Spleen (tissue), 11 donors: ENCODE measurements at regions not wholly inside any gene's neighbourhood (a gene's known extent, or its start where the extent isn't known, plus 50 kb on each side); places are given as distances from the start of the nearest gene placed in this dataset.
"Not testable (repeated sequence)": the region's sequence is repeated elsewhere in the genome, so short reads cannot be mapped to it uniquely, and the experiment has no call there.

Source experiments
- DNase-seq: peaks from one replicate; pipeline ENCODE4 v3.0.0-alpha.2; 2020
- H3K27ac ChIP-seq, 8 donors: fragments of 200-600 bp; sonication (generic) in 7 of 8; 1 replicate in 4 of 8; 2 replicates in 4 of 8; pipeline versions ENCODE4 v1.5.0 to v1.8.0; 2016 to 2021; ENCODE audit warnings: inconsistent platforms in 4 of 8, mild to moderate bottlenecking in 4 of 8, moderate library complexity in 1 of 8
- H3K27me3 ChIP-seq, 7 donors: fragments of 200-600 bp; sonication (generic) in 6 of 7; replicated peaks in 1 of 7; 1 replicate in 4 of 7; 2 replicates in 3 of 7; pipeline versions ENCODE4 v1.5.0 to v1.8.0; 2016 to 2021; ENCODE audit warnings: inconsistent platforms in 3 of 7, mild to moderate bottlenecking in 1 of 7
- H3K36me3 ChIP-seq, 6 donors: fragments of 200-600 bp; sonication (generic) in 5 of 6; 1 replicate in 4 of 6; 2 replicates in 2 of 6; pipeline versions ENCODE4 v1.5.0 to v1.8.0; 2016 to 2021; ENCODE audit warnings: inconsistent platforms in 2 of 6
- H3K4me1 ChIP-seq, 6 donors: fragments of 200-600 bp; sonication (generic) in 5 of 6; 1 replicate in 3 of 6; 2 replicates in 3 of 6; pipeline versions ENCODE4 v1.5.0 to v1.8.0; 2016 to 2021; ENCODE audit warnings: inconsistent platforms in 3 of 6
- H3K4me3 ChIP-seq, 8 donors: fragments of 200-600 bp; sonication (generic) in 7 of 8; 1 replicate in 4 of 8; 2 replicates in 4 of 8; pipeline versions ENCODE4 v1.5.0 to v1.8.0; 2016 to 2021; ENCODE audit warnings: inconsistent platforms in 4 of 8, mild to moderate bottlenecking in 4 of 8, moderate library complexity in 2 of 8
- H3K9me3 ChIP-seq, 8 donors: fragments of 200-600 bp; sonication (generic) in 7 of 8; 1 replicate in 4 of 8; 2 replicates in 4 of 8; pipeline versions ENCODE4 v1.5.0 to v1.8.0; 2016 to 2021; ENCODE audit warnings: inconsistent platforms in 4 of 8
- POLR2A ChIP-seq, 3 donors: fragments of 450-650 bp; IDR thresholded peaks; one replicate each; pipeline ENCODE4 v1.5.1; 2017; ENCODE audit warnings: antibody characterized with exemption in 3 of 3, mild to moderate bottlenecking in 1 of 3
- POLR2AphosphoS5 ChIP-seq, 3 donors: sonication (generic); formaldehyde crosslinking; IDR thresholded peaks; one replicate each; pipeline ENCODE4 v1.5.1; 2017; ENCODE audit warnings: antibody characterized with exemption in 3 of 3
- WGBS, 5 donors: extraction: QIAGEN DNeasy Blood & Tissue Kit in 3 of 5; methylation state at CpG; one replicate each; pipeline versions ENCODE4 v1.1.5 to v1.1.7; 2013 to 2018; 5-methylcytosine and 5-hydroxymethylcytosine counted together
- intact Hi-C: fragments of 100-400 bp; cut with DNase I; formaldehyde crosslinking; loops from one replicate; pipeline ENCODE4 v1.15.0; 2023; ENCODE audit warnings: low total_unique reads
- TF ChIP-seq, protein P1 (sequence below), 11 experiments: fragments of 200-600 bp in 7 of 11; fragments of 450-650 bp in 4 of 11; sonication (generic) in 4 of 11; IDR thresholded peaks in 8 of 11; conservative IDR thresholded peaks in 3 of 11; 1 replicate in 7 of 11; 2 replicates in 4 of 11; pipeline versions ENCODE4 v1.4.0 to v1.8.0; 2016 to 2021; ENCODE audit warnings: antibody characterized with exemption in 11 of 11, inconsistent platforms in 4 of 11, mild to moderate bottlenecking in 1 of 11
- donor health status: healthy with polysubstance abuse.
- donor health status: DM: no; HTN: no; CAD: no; lungs with moderate emphysema.
- donor health status: DM: no; HTN: no; CAD: no.
- donor health status: Bipolar disorder and iron deficiency.
- donor health status: healthy.
- donor health status: DM: no; HTN: no; CAD: no.
- donor health status: DM: yes; HTN: yes; CAD: no.

DNA sequence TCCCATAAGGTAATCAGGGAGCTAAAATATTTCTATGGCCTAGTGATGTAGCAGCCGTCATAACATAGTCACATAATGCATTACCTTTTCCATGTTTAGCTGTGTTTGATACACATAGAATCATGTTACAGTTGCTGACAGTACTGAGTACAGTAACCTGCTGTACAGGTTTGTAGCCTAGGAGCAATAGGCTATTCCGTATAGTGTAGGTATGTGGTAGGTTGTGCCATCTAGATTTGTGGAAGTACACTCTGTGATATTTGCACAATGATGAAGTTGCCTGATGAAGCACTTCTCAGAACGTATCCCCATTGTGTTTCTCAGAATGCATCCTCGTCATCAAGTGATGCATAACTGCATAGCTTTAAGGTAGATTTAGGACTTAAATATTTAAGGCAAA lies 495.6 kb upstream of the ZFP42 start:
- Histone ChIP-seq H3K4me3 (no peak overlapping the region), H3K4me1 (no peaks in the 10 kb centered on the region), H3K9me3 (peaks cover 0 to 4% (median 0%) of the 10 kb centered on the region in 8 donors), H3K36me3 (no peaks in the 10 kb centered on the region), H3K27me3 (no peaks in the 10 kb centered on the region), H3K27ac (no peak overlapping the region)
- TF ChIP-seq POLR2AphosphoS5 (IDR thresholded peaks at IDR 0.05) (no peak), POLR2A (IDR thresholded peaks at IDR 0.05) (no peak)
- TF ChIP-seq, protein P1, sequence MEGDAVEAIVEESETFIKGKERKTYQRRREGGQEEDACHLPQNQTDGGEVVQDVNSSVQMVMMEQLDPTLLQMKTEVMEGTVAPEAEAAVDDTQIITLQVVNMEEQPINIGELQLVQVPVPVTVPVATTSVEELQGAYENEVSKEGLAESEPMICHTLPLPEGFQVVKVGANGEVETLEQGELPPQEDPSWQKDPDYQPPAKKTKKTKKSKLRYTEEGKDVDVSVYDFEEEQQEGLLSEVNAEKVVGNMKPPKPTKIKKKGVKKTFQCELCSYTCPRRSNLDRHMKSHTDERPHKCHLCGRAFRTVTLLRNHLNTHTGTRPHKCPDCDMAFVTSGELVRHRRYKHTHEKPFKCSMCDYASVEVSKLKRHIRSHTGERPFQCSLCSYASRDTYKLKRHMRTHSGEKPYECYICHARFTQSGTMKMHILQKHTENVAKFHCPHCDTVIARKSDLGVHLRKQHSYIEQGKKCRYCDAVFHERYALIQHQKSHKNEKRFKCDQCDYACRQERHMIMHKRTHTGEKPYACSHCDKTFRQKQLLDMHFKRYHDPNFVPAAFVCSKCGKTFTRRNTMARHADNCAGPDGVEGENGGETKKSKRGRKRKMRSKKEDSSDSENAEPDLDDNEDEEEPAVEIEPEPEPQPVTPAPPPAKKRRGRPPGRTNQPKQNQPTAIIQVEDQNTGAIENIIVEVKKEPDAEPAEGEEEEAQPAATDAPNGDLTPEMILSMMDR (IDR thresholded peaks at IDR 0.05 in 8 of 11, conservative IDR thresholded peaks at IDR 0.05 in 3 of 11), result no peak
- intact Hi-C loops, result no loop called here
- DNase-seq, result no peak
- WGBS, 5 donors, result 74 to 94% (median 82%) methylated on average over 4 of the region's 4 CpGs

DNA sequence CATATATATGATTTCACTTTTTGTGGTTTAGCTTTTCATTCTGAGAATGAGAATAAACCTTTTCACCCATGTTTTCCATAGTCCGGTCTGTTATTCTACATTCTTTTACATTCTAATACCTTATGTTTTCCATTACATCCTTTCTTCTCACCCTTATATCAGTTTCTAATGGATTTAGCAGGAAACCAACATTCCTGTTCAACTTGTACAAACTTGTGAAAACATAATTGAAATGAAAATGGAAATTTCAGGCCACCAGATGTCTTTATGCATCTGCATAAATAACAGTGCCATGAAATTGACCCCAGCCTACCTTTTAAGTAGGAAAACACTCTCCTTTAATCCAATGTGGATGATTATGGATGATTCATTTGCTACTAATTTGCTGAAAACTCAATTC lies 494.8 kb upstream of the ZFP42 start:
- 87 to 95% (median 94%) methylated on average over 1 of the region's 1 CpG for WGBS, 5 donors
- no peak overlapping the region for H3K4me3 ChIP-seq
- H3K27me3 ChIP-seq, result no peaks in the 10 kb centered on the region
- intact Hi-C loops, result no loop called here
- no peak for TF ChIP-seq POLR2AphosphoS5 (IDR thresholded peaks at IDR 0.05)
- TF ChIP-seq, protein P1 (IDR thresholded peaks at IDR 0.05 in 8 of 11, conservative IDR thresholded peaks at IDR 0.05 in 3 of 11), result no peak
- no peak for TF ChIP-seq POLR2A (IDR thresholded peaks at IDR 0.05)
- DNase-seq, result no peak
- H3K36me3 ChIP-seq, result no peaks in the 10 kb centered on the region
- H3K9me3 ChIP-seq, result peaks cover 0 to 12% (median 2%) of the 10 kb centered on the region in 8 donors
- no peak overlapping the region for H3K27ac ChIP-seq
- no peaks in the 10 kb centered on the region for H3K4me1 ChIP-seq

DNA sequence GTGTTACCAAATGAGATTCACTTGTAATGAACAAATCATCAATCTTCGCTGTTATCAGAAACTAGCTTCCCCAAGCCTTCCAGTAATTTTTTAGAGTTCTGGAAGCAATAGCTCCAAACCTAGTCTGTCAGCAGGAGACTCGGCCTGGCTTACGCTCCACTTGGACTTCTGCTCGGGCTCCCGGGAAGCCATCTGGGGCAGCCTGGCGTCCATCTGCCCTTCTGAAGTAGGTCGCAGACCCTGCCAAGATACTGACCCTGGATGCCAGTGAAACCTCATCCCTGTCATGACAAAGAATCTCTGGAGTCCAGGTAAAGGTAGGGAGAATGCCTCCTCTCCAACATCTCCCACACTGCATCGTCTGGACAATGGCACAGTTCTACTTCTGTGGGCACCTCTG lies 493.8 kb upstream of the ZFP42 start:
- TF ChIP-seq POLR2A (IDR thresholded peaks at IDR 0.05) (no peak), POLR2AphosphoS5 (IDR thresholded peaks at IDR 0.05) (no peak)
- TF ChIP-seq, protein P1 (IDR thresholded peaks at IDR 0.05 in 8 of 11, conservative IDR thresholded peaks at IDR 0.05 in 3 of 11), result no peak
- no peak for DNase-seq
- Histone ChIP-seq H3K27me3 (no peaks in the 10 kb centered on the region), H3K4me1 (no peaks in the 10 kb centered on the region), H3K36me3 (no peaks in the 10 kb centered on the region), H3K9me3 (peaks cover 0 to 19% (median 3%) of the 10 kb centered on the region in 8 donors), H3K4me3 (no peak overlapping the region), H3K27ac (no peak overlapping the region)
- intact Hi-C loops, result no loop called here
- WGBS, 5 donors, result 86 to 91% (median 89%) methylated on average over 8 of the region's 8 CpGs

DNA sequence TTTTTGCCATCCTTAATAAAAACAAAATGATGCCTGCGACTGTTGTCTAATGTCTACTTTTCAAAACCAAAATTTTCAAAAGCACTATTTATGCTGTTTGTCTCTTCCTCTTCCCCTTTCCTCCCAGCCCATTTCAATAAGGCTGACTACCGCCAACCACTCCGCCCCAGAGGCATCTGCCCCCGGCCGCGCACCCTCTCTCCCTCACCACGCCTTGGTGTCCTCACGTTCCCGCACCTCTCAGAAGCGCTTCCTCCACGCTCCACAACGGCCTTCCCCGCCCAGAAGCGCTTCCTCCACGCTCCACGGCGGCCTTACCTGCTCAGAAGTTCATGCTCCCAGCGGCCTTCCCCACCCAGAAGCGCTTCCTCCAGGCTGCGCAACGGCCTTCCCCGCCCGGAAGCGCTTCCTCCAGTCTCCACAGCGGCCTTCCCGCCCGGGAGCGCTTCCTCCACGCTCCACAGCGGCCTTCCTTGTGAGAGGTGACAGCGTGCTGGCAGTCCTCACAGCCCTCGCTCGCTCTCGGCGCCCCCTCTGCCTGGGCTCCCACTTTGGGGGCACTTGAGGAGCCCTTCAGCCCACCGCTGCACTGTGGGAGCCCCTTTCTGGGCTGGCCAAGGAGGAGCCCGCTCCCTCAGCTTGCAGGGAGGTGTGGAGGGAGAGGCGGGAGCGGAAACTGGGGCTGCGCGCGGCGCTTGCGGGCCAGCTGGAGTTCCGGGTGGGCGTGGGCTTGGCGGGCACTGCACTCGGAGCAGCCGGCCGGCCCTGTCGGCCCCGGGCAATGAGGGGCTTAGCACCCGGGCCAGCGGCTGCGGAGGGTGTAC lies 490.4 kb upstream of the ZFP42 start:
- WGBS, 5 donors, result 82 to 92% (median 88%) methylated on average over 31 to 55 of the region's 55 CpGs
- H3K27me3 ChIP-seq, result no peaks in the 10 kb centered on the region
- no peak overlapping the region for H3K4me3 ChIP-seq
- no peak overlapping the region for H3K27ac ChIP-seq
- no peaks in the 10 kb centered on the region for H3K4me1 ChIP-seq
- H3K36me3 ChIP-seq, result no peaks in the 10 kb centered on the region
- DNase-seq, result no peak
- peaks cover 0 to 25% (median 3%) of the 10 kb centered on the region in 8 donors for H3K9me3 ChIP-seq
- intact Hi-C loops, result no loop called here
- TF ChIP-seq, protein P1 (IDR thresholded peaks at IDR 0.05 in 8 of 11, conservative IDR thresholded peaks at IDR 0.05 in 3 of 11), result no peak
- TF ChIP-seq POLR2A (IDR thresholded peaks at IDR 0.05), result no peak
- no peak for TF ChIP-seq POLR2AphosphoS5 (IDR thresholded peaks at IDR 0.05)

DNA sequence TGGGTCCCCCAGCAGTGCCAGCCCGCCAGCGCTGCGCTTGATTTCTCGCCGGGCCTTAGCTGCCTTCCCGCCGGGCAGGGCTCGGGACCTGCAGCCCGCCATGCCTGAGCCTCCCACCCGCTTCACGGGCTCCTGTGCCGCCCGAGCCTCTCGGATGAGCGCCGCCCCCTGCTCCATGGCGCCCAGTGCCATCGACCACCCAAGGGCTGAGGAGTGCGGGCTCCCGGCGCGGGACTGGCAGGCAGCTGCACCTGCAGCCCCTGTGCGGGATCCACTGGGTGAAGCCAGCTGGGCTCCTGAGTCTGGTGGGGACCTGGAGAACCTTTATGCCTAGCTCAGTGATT lies 489.8 kb upstream of the ZFP42 start:
- not testable (repeated sequence) for H3K4me3 ChIP-seq, H3K27ac ChIP-seq, DNase-seq

More for the DNA sequence above, 489.8 kb upstream of the ZFP42 start:
- H3K4me1 ChIP-seq, intact Hi-C loops, H3K36me3 ChIP-seq, H3K27me3 ChIP-seq: not testable (repeated sequence)
- H3K9me3 ChIP-seq, result peaks cover 0 to 25% (median 3%) of the 10 kb centered on the region in 8 donors
- WGBS, 5 donors, result 88 to 97% (median 92%) methylated on average over 11 to 23 of the region's 23 CpGs
